Fibroblast of pulmonary artery (primary cell): ENCODE measurements at regions not wholly inside any gene's neighbourhood (a gene's known extent, or its start where the extent isn't known, plus 50 kb on each side); places are given as distances from the start of the nearest gene placed in this dataset.

Experiments used
- DNase-seq: peaks from one replicate; pipeline ENCODE4 v3.0.0-alpha.2; 2010; ENCODE audit warnings: low read depth
- H3K4me3 ChIP-seq: replicated peaks from 2 replicates; pipeline ENCODE4 v1.5.1; 2011; ENCODE audit warnings: low read depth, mild to moderate bottlenecking, control low read depth, low read length, moderate library complexity
- CTCF ChIP-seq: IDR thresholded peaks from 2 replicates; pipeline ENCODE4 v1.5.1; 2011; ENCODE audit warnings: mild to moderate bottlenecking, control low read depth, low read length, inconsistent platforms; ENCODE audit errors: missing control alignments

GRCh38 chr11:98955551-98955950, 65.2 kb upstream of the CNTN5 start:
- no peak for TF ChIP-seq CTCF
- no peak for DNase-seq
- no peak overlapping the region for H3K4me3 ChIP-seq

GRCh38 chr11:98964146-98964545, 56.6 kb upstream of the CNTN5 start:
- DNase-seq = no peak
- no peak for TF ChIP-seq CTCF
- H3K4me3 ChIP-seq = no peak overlapping the region

- no peak overlapping the region for H3K4me3 ChIP-seq
- no peak for DNase-seq
- no peak for TF ChIP-seq CTCF
Measured at GRCh38 chr11:98965358-98965757, 55.4 kb upstream of the CNTN5 start.

GRCh38 chr11:98965775-98966174, 55.0 kb upstream of the CNTN5 start:
- TF ChIP-seq CTCF = no peak
- no peak overlapping the region for H3K4me3 ChIP-seq
- DNase-seq = no peak

- no peak overlapping the region for H3K4me3 ChIP-seq
- no peak for DNase-seq
- no peak for TF ChIP-seq CTCF
Measured at GRCh38 chr11:98967005-98967404, 53.7 kb upstream of the CNTN5 start.
